ENCODE measurements at regions not wholly inside any gene's neighbourhood (a gene's known extent, or its start where the extent isn't known, plus 50 kb on each side); places are given as distances from the start of the nearest gene placed in this dataset.

GRCh38 chr2:151033271-151034248, 228.1 kb downstream of the RBM43 start:
- TF ChIP-seq POLR2AphosphoS5 (IDR thresholded peaks at IDR 0.05; ENCODE audit: borderline replicate concordance, low read depth, low read length) (no peak), EZH2 (IDR thresholded peaks at IDR 0.05) (no peak), FOXP2 (optimal IDR thresholded peaks at IDR 0.05; ENCODE audit: control extremely low read depth, extremely low read length, insufficient read depth) (no peak)
